GM12872 (cell line): ENCODE measurements at regions not wholly inside any gene's neighbourhood (a gene's known extent, or its start where the extent isn't known, plus 50 kb on each side); places are given as distances from the start of the nearest gene placed in this dataset.

Experiments
- CTCF ChIP-seq: IDR thresholded peaks from 3 replicates; pipeline ENCODE4 v1.5.1; 2011; ENCODE audit warnings: low read depth, mild to moderate bottlenecking, low read length, moderate library complexity; ENCODE audit not compliant: insufficient read depth

- TF ChIP-seq CTCF = no peak
Measured at GRCh38 chr6:78666764-78667163, 200.6 kb upstream of the IRAK1BP1 start.

- no peak for TF ChIP-seq CTCF
Measured at GRCh38 chr6:78670156-78670555, 197.2 kb upstream of the IRAK1BP1 start.

- no peak for TF ChIP-seq CTCF
Measured at GRCh38 chr6:78670802-78671201, 196.5 kb upstream of the IRAK1BP1 start.

- TF ChIP-seq CTCF = no peak
Measured at GRCh38 chr6:78688668-78689067, 178.7 kb upstream of the IRAK1BP1 start.

- no peak for TF ChIP-seq CTCF
Measured at GRCh38 chr6:78693835-78694234, 173.5 kb upstream of the IRAK1BP1 start.

- no peak for TF ChIP-seq CTCF
Measured at GRCh38 chr6:78700991-78701390, 166.4 kb upstream of the IRAK1BP1 start.

- TF ChIP-seq CTCF = no peak
Measured at GRCh38 chr6:78701407-78701806, 165.9 kb upstream of the IRAK1BP1 start.

- TF ChIP-seq CTCF = no peak
Measured at GRCh38 chr6:78709021-78709420, 158.3 kb upstream of the IRAK1BP1 start.
